Stromal cell of bone marrow (primary cell): ENCODE measurements at regions not wholly inside any gene's neighbourhood (a gene's known extent, or its start where the extent isn't known, plus 50 kb on each side); places are given as distances from the start of the nearest gene placed in this dataset.
"Not testable (repeated sequence)": the region's sequence is repeated elsewhere in the genome, so short reads cannot be mapped to it uniquely, and the experiment has no call there.

Source experiments
- DNase-seq: peaks from one replicate; pipeline ENCODE4 v3.0.0-alpha.2; 2012; ENCODE audit warnings: low read depth

GRCh38 chr10:37467246-37467645, 341.8 kb downstream of the ANKRD30A start:
- DNase-seq: no peak

- no peak for DNase-seq
These were observed 331.1 kb downstream of the ANKRD30A start for GRCh38 chr10:37456456-37456855.

DNA sequence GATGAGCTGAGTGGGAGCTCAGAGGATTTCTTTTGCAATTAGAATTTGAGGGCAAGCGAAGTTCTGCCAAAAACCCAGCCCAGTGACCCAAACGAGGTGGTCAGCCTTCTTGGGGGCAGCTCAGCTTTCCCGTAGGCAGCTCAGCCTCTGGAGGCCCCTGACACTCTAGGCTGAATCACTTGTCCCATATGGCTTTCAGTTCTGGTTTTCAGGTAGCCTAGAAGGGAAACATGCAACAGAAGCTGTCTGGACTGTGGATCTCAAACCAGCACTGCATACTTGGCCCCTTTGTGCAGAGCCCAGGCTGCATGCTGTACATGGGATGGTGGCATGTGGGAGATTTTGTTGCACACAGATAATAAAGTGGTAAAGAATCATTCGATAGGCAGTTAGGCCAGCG, 322.8 kb downstream of the ANKRD30A start:
- no peak for DNase-seq

GRCh38 chr10:37442882-37443281, 317.5 kb downstream of the ANKRD30A start:
- no peak for DNase-seq

DNA sequence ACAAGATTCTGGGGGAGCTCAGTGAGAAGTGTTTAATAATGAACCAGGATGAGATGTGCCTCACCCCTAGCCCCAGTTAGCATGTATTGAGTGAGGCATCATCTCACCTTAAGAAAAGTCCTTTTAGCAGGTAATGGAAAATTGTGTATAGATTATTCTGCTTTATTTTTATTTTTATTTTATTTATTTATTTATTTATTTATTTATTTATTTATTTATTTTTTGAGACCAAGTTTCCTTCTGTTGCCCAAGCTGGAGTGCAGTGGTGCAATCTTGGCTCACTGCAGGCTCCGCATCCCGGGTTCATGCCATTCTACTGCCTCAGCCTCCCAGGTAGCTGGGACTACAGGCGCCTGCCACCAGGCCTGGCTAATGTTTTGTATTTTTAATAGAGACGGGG, 315.8 kb downstream of the ANKRD30A start:
- DNase-seq: not testable (repeated sequence)

- no peak for DNase-seq
These were observed 314.4 kb downstream of the ANKRD30A start for GRCh38 chr10:37439826-37440225.

DNA sequence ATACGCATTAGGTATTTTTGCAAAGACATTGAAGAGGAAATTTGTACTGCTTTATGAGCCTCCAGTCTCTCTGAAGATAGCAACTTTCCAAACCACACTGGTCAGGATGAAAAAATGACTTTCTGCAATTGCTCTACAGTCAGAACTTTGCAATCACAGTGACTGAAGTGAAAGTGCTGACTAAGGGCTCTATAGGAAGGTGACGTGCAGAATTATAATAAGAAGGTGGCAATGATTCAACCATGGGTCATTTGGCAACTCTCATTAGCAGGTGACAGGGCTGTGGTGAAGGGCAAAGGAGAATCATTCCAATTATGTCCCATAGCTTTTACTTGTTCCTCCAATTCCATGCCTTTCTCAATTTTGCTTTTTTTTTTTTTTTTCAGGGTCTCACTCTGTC, 311.0 kb downstream of the ANKRD30A start:
- DNase-seq: no peak

DNA sequence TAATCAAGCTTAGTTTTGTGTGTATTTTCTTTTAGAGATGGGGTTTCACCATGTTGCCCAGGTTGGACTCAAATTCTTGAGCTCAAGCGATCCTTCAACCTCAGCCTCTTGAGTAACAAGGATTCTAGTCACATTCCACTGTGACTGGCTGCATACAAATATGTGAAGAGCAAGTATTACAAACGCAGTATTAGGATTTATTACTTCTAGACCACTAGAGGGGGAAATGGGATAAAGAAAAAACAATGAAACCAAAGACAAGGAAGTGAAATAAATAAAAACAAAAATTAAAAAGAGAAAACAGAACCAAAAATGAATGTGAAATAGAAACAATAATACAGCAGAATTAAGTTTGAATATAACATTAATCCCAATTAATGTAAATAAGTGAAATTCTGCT, 308.7 kb downstream of the ANKRD30A start:
- DNase-seq: no peak
